A549 (cell line): ENCODE measurements at regions not wholly inside any gene's neighbourhood (a gene's known extent, or its start where the extent isn't known, plus 50 kb on each side); places are given as distances from the start of the nearest gene placed in this dataset.

Experiments
- ATAC-seq, 2 experiments: fragments of 200-7000 bp in 1 of 2; fragments of >200 bp in 1 of 2; cut with Nextera tagmentation in 1 of 2; cut with Tn5 transposase in 1 of 2; 3 replicates each; pipeline versions ENCODE4 v1.8.0 to v1.9.1; 2018 to 2020; ENCODE audit warnings: mild to moderate bottlenecking in 1 of 2, moderate library complexity in 1 of 2
- CTCF ChIA-PET: fragments of 300-600 bp; sonication (Branson Sonifier 250); formaldehyde crosslinking; extraction: SDS; loops from one replicate; lab custom pipeline; 2021; ENCODE audit warnings: antibody characterized with exemption, inconsistent platforms; lab: Yijun Ruan, JAX
- POLR2A ChIA-PET: fragments of 350-600 bp; formaldehyde crosslinking; extraction: SDS; loops from one replicate; lab custom pipeline; 2021; ENCODE audit warnings: antibody characterized with exemption, inconsistent platforms; lab: Yijun Ruan, JAX
- DNase-seq, 2 experiments: peaks; one replicate each; pipeline versions ENCODE4 v3.0.0 to v3.0.0-alpha.2; 2011 to 2016; ENCODE audit warnings: low read depth in 1 of 2, low spot score in 1 of 2
- FAIRE-seq: peaks from 2 replicates; lab custom pipeline; 2011; peaks lifted over from hg19 to GRCh38; lab: Jason Lieb, UNC
- H3K27ac ChIP-seq, 2 experiments: fragments of >200 bp; sonication (Bioruptor Twin); formaldehyde crosslinking; 3 replicates each; pipeline ENCODE4 v1.5.1; 2016 to 2017
- H3K4me1 ChIP-seq: fragments of >200 bp; sonication (Bioruptor Twin); formaldehyde crosslinking; 3 replicates; pipeline ENCODE4 v1.6.1; 2016
- H3K4me2 ChIP-seq: fragments of >200 bp; sonication (Bioruptor Twin); formaldehyde crosslinking; 3 replicates; pipeline ENCODE4 v1.6.1; 2016
- H3K4me3 ChIP-seq: fragments of >200 bp; sonication (Bioruptor Twin); formaldehyde crosslinking; 3 replicates; pipeline ENCODE4 v1.5.1; 2016
- H3K9me3 ChIP-seq: fragments of >200 bp; sonication (Bioruptor Twin); formaldehyde crosslinking; 3 replicates; pipeline ENCODE4 v1.6.1; 2016
- CBX8 ChIP-seq: fragments of 200-600 bp; sonication (generic); IDR thresholded peaks from 2 replicates; pipeline ENCODE4 v1.6.1; 2016
- FOSL2 ChIP-seq, 2 experiments: fragments of 450-650 bp in 1 of 2; fragments of >200 bp in 1 of 2; sonication (Bioruptor Twin) in 1 of 2; formaldehyde crosslinking; IDR thresholded peaks; 2 replicates each; pipeline versions ENCODE4 v1.5.0 to v1.6.1; 2016 to 2020; ENCODE audit warnings: mild to moderate bottlenecking in 1 of 2, moderate library complexity in 1 of 2
- HDAC2 ChIP-seq: fragments of 200-600 bp; sonication (generic); IDR thresholded peaks from 2 replicates; pipeline ENCODE4 v1.6.1; 2016
- HOXB13 ChIP-seq: fragments of 250-450 bp; sonication (Bioruptor Pico); IDR thresholded peaks from 2 replicates; pipeline ENCODE4 v1.5.0; 2020; ENCODE audit warnings: low read depth, mild to moderate bottlenecking, moderate library complexity
- HOXB5 ChIP-seq: fragments of 250-450 bp; sonication (Bioruptor Pico); IDR thresholded peaks from 2 replicates; pipeline ENCODE4 v1.5.0; 2020; ENCODE audit warnings: mild to moderate bottlenecking, moderate library complexity
- JUN ChIP-seq, 2 experiments: fragments of >200 bp; sonication (Bioruptor Twin); formaldehyde crosslinking; IDR thresholded peaks; 2 replicates in 1 of 2; 3 replicates in 1 of 2; pipeline ENCODE4 v1.6.1; 2016 to 2017
- KDM1A ChIP-seq: fragments of 200-600 bp; sonication (generic); IDR thresholded peaks from 2 replicates; pipeline ENCODE4 v1.6.1; 2016; ENCODE audit warnings: low read depth, mild to moderate bottlenecking
- RNF2 ChIP-seq: fragments of 200-600 bp; sonication (generic); IDR thresholded peaks from 2 replicates; pipeline ENCODE4 v1.6.1; 2016; ENCODE audit warnings: low read depth, mild to moderate bottlenecking, antibody characterized with exemption, moderate library complexity, borderline replicate concordance
- SMC3 ChIP-seq: fragments of >200 bp; sonication (Bioruptor Twin); formaldehyde crosslinking; IDR thresholded peaks from 3 replicates; pipeline ENCODE4 v1.6.1; 2018; ENCODE audit warnings: inconsistent platforms
- ZSCAN20 ChIP-seq: fragments of 250-450 bp; sonication (Bioruptor Pico); IDR thresholded peaks from 2 replicates; pipeline ENCODE4 v1.8.0; 2022; ENCODE audit warnings: mild to moderate bottlenecking, moderate library complexity
- WGBS: methylation state at CpG from one replicate; pipeline ENCODE4 v1.1.6; 2017; ENCODE audit errors: missing lambda C conversion rate; 5-methylcytosine and 5-hydroxymethylcytosine counted together
- TF ChIP-seq, protein P1 (sequence below): fragments of 200-600 bp; sonication (generic); IDR thresholded peaks from 2 replicates; pipeline ENCODE4 v1.6.1; 2016; ENCODE audit warnings: antibody characterized with exemption, mild to moderate bottlenecking, moderate library complexity
- TF ChIP-seq, protein P2 (sequence below): fragments of 250-450 bp; sonication (Bioruptor Pico); IDR thresholded peaks from 2 replicates; pipeline ENCODE4 v1.5.0; 2021; ENCODE audit warnings: mild to moderate bottlenecking, moderate library complexity, borderline replicate concordance
- TF ChIP-seq, protein P3 (sequence below): fragments of >200 bp; sonication (Bioruptor Twin); formaldehyde crosslinking; IDR thresholded peaks from 2 replicates; pipeline ENCODE4 v1.6.1; 2016
- TF ChIP-seq, protein P4 (sequence below): fragments of 150-350 bp; IDR thresholded peaks from 2 replicates; pipeline ENCODE4 v1.6.1; 2014; ENCODE audit warnings: low read depth, mild to moderate bottlenecking, low read length

DNA sequence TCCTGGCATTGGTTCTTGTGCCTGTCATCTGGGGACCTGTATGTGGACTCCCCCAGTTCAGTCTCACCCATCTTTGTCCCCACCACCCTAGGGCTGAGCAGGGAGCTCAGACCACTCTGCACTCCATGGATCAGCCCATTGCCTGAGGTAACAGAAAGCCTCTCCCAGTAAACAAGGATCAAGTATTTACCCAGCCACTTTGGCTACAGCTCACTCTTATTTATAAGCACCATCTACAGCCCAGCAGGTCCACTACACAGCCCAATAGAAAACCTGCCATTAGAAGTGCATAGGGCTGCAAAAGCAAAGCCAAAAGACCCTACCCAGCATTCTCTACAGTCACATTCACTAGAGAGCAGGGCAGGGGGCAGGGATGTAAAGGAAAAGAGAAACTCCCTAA lies 335.0 kb upstream of the SYNCRIP start:
- no peak for FAIRE-seq

DNA sequence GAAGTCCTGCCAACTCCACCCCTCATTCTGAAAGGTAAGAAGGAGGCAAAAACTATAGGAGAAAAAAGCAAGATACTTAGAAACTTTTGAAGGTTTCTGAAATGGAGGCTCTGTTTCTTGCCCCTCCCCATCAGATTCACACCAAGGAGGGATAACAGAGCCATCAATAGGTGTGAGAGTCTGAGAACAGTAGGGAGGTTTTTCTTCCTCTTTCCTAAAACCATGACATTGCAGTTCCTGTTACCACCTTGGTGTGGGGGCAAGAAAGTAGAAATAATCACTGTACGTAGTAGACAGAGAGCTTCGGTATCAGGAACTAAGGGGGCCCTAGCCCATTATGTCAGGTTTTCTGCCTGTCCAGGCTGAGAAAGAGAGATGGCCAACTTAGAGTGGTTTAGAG lies 333.3 kb upstream of the SYNCRIP start:
- WGBS: 48% methylated on average over 2 of the region's 2 CpGs
- TF ChIP-seq SMC3: no peak
- TF ChIP-seq, protein P1, sequence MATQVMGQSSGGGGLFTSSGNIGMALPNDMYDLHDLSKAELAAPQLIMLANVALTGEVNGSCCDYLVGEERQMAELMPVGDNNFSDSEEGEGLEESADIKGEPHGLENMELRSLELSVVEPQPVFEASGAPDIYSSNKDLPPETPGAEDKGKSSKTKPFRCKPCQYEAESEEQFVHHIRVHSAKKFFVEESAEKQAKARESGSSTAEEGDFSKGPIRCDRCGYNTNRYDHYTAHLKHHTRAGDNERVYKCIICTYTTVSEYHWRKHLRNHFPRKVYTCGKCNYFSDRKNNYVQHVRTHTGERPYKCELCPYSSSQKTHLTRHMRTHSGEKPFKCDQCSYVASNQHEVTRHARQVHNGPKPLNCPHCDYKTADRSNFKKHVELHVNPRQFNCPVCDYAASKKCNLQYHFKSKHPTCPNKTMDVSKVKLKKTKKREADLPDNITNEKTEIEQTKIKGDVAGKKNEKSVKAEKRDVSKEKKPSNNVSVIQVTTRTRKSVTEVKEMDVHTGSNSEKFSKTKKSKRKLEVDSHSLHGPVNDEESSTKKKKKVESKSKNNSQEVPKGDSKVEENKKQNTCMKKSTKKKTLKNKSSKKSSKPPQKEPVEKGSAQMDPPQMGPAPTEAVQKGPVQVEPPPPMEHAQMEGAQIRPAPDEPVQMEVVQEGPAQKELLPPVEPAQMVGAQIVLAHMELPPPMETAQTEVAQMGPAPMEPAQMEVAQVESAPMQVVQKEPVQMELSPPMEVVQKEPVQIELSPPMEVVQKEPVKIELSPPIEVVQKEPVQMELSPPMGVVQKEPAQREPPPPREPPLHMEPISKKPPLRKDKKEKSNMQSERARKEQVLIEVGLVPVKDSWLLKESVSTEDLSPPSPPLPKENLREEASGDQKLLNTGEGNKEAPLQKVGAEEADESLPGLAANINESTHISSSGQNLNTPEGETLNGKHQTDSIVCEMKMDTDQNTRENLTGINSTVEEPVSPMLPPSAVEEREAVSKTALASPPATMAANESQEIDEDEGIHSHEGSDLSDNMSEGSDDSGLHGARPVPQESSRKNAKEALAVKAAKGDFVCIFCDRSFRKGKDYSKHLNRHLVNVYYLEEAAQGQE: no peak
- TF ChIP-seq RNF2: no peak
- TF ChIP-seq, protein P2, sequence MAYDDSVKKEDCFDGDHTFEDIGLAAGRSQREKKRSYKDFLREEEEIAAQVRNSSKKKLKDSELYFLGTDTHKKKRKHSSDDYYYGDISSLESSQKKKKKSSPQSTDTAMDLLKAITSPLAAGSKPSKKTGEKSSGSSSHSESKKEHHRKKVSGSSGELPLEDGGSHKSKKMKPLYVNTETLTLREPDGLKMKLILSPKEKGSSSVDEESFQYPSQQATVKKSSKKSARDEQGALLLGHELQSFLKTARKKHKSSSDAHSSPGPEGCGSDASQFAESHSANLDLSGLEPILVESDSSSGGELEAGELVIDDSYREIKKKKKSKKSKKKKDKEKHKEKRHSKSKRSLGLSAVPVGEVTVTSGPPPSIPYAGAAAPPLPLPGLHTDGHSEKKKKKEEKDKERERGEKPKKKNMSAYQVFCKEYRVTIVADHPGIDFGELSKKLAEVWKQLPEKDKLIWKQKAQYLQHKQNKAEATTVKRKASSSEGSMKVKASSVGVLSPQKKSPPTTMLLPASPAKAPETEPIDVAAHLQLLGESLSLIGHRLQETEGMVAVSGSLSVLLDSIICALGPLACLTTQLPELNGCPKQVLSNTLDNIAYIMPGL (CRISPR knock-in tag): no peak
- TF ChIP-seq JUN (IDR thresholded peaks at IDR 0.05): no peak
- TF ChIP-seq FOSL2 (IDR thresholded peaks at IDR 0.05): no peak
- no peak for TF ChIP-seq FOSL2 (CRISPR knock-in tag; IDR thresholded peaks at IDR 0.05)
- no peak for TF ChIP-seq CBX8
- Histone ChIP-seq H3K4me3 (no peak overlapping the region), H3K4me1 (no peaks in the 10 kb centered on the region), H3K9me3 (no peaks in the 10 kb centered on the region), H3K4me2 (no peak overlapping the region), H3K27ac (no peak overlapping the region)
- FAIRE-seq (no peak), DNase-seq (no peak), ATAC-seq (no peak)
- CTCF ChIA-PET: no interaction called here
- POLR2A ChIA-PET: no interaction called here

More for the DNA sequence above, 335.0 kb upstream of the SYNCRIP start:
- CTCF ChIA-PET: no interaction called here
- no peak overlapping the region for H3K4me3 ChIP-seq
- TF ChIP-seq KDM1A (no peak), HDAC2 (no peak), HOXB13 (CRISPR knock-in tag) (no peak)
- TF ChIP-seq, protein P3, sequence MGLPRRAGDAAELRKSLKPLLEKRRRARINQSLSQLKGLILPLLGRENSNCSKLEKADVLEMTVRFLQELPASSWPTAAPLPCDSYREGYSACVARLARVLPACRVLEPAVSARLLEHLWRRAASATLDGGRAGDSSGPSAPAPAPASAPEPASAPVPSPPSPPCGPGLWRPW: no peak
- TF ChIP-seq, all 56 proteins: peak for 0
- DNase-seq (no peak), ATAC-seq (no peak)
- H3K4me2 ChIP-seq: no peak overlapping the region
- POLR2A ChIA-PET: no interaction called here
- no peaks in the 10 kb centered on the region for H3K4me1 ChIP-seq
- no peaks in the 10 kb centered on the region for H3K9me3 ChIP-seq
- no peak overlapping the region for H3K27ac ChIP-seq

DNA sequence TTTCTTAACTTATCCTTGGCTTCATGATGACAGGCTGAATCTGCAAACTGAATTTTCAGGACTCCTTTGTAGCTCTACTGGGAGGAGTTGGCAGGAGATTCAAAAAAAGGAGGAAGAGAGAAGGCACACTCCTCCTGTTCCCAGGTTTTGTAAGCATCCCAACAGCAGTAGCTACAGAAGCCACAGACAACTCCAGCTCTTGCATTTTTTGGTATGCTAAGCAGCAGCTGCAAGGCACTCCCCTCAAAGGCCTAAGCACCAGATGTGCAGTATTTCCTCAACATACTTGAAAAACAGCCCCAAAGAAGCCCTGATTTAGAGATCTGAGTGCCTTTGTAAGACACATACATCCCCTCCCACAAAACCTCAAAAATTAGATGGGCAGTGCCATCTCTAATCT lies 328.6 kb upstream of the SYNCRIP start:
- DNase-seq (no peak), ATAC-seq (no peak), FAIRE-seq (no peak)
- ChIA-PET CTCF (no interaction called here), POLR2A (no interaction called here)
- Histone ChIP-seq H3K27ac (no peak overlapping the region), H3K9me3 (no peaks in the 10 kb centered on the region), H3K4me1 (no peaks in the 10 kb centered on the region), H3K4me3 (no peak overlapping the region), H3K4me2 (no peak overlapping the region)
- TF ChIP-seq HOXB5 (CRISPR knock-in tag): no peak
- TF ChIP-seq, protein P4, sequence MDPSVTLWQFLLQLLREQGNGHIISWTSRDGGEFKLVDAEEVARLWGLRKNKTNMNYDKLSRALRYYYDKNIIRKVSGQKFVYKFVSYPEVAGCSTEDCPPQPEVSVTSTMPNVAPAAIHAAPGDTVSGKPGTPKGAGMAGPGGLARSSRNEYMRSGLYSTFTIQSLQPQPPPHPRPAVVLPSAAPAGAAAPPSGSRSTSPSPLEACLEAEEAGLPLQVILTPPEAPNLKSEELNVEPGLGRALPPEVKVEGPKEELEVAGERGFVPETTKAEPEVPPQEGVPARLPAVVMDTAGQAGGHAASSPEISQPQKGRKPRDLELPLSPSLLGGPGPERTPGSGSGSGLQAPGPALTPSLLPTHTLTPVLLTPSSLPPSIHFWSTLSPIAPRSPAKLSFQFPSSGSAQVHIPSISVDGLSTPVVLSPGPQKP: no peak
- TF ChIP-seq ZSCAN20: no peak
